EH (cell line): ENCODE measurements at regions not wholly inside any gene's neighbourhood (a gene's known extent, or its start where the extent isn't known, plus 50 kb on each side); places are given as distances from the start of the nearest gene placed in this dataset.

Source experiments
- DNase-seq: peaks from one replicate; pipeline ENCODE4 v3.0.0-alpha.2; 2015; ENCODE audit warnings: low read depth

GRCh38 chr9:26061948-26062575 lies 383.8 kb upstream of the TUSC1 start:
- peak; percentile 13 for DNase-seq

GRCh38 chr9:26058111-26058895 lies 380.1 kb upstream of the TUSC1 start:
- peak; percentile 60 for DNase-seq

GRCh38 chr9:26057050-26057449 lies 378.8 kb upstream of the TUSC1 start:
- DNase-seq: no peak

- peak; percentile 41 for DNase-seq
Measured at GRCh38 chr9:26054600-26055520, 376.6 kb upstream of the TUSC1 start.

GRCh38 chr9:26053954-26054353 lies 375.7 kb upstream of the TUSC1 start:
- no peak for DNase-seq

- no peak for DNase-seq
Measured at GRCh38 chr9:26043431-26043830, 365.2 kb upstream of the TUSC1 start.

- DNase-seq: no peak
Measured at GRCh38 chr9:26034786-26035185, 356.5 kb upstream of the TUSC1 start.

GRCh38 chr9:26033336-26033735 lies 355.1 kb upstream of the TUSC1 start:
- peak; percentile 43 for DNase-seq

GRCh38 chr9:26026423-26027100 lies 348.3 kb upstream of the TUSC1 start:
- DNase-seq: no peak

GRCh38 chr9:26013199-26013598 lies 335.0 kb upstream of the TUSC1 start:
- peak; percentile 42 for DNase-seq

GRCh38 chr9:26012797-26013196 lies 334.6 kb upstream of the TUSC1 start:
- DNase-seq: peak; percentile 74

GRCh38 chr9:25994605-25995004 lies 316.4 kb upstream of the TUSC1 start:
- DNase-seq: no peak

- no peak for DNase-seq
Measured at GRCh38 chr9:25990376-25990775, 312.1 kb upstream of the TUSC1 start.

GRCh38 chr9:25975667-25976066 lies 297.4 kb upstream of the TUSC1 start:
- no peak for DNase-seq

- peak; percentile 84 for DNase-seq
Measured at GRCh38 chr9:25964239-25964638, 286.0 kb upstream of the TUSC1 start.

GRCh38 chr9:25960178-25960577 lies 281.9 kb upstream of the TUSC1 start:
- DNase-seq: peak; percentile 19

GRCh38 chr9:25954209-25954608 lies 276.0 kb upstream of the TUSC1 start:
- no peak for DNase-seq

GRCh38 chr9:25948182-25948581 lies 269.9 kb upstream of the TUSC1 start:
- DNase-seq: no peak

GRCh38 chr9:25939126-25939525 lies 260.9 kb upstream of the TUSC1 start:
- DNase-seq: no peak

- DNase-seq: peak; percentile 65
Measured at GRCh38 chr9:25936031-25936430, 257.8 kb upstream of the TUSC1 start.

- peak; percentile 23 for DNase-seq
Measured at GRCh38 chr9:25935188-25935587, 256.9 kb upstream of the TUSC1 start.

- DNase-seq: no peak
Measured at GRCh38 chr9:25918761-25919160, 240.5 kb upstream of the TUSC1 start.
